Erythroblast (primary cell): ENCODE measurements at regions not wholly inside any gene's neighbourhood (a gene's known extent, or its start where the extent isn't known, plus 50 kb on each side); places are given as distances from the start of the nearest gene placed in this dataset.

Experiments used
- DNase-seq, 2 experiments: peaks; one replicate each; lab custom pipeline; 2025; lab: John Stamatoyannopoulos, UW
- GATA1 ChIP-seq: IDR thresholded peaks from 2 replicates; pipeline ENCODE4 v1.6.1; 2011; ENCODE audit warnings: low read depth, mild to moderate bottlenecking, control low read depth, low read length, moderate library complexity
- POLR2A ChIP-seq: IDR thresholded peaks from 2 replicates; pipeline ENCODE4 v1.6.1; 2011; ENCODE audit warnings: mild to moderate bottlenecking, low read length

GRCh38 chr4:97493815-97494518 is 649.3 kb downstream of the STPG2 start:
- DNase-seq: no peak
- no peak for TF ChIP-seq POLR2A
- TF ChIP-seq GATA1: no peak

- DNase-seq: no peak
- TF ChIP-seq POLR2A: no peak
- TF ChIP-seq GATA1: no peak
Observed at GRCh38 chr4:97496298-97496873, 646.9 kb downstream of the STPG2 start.

DNA sequence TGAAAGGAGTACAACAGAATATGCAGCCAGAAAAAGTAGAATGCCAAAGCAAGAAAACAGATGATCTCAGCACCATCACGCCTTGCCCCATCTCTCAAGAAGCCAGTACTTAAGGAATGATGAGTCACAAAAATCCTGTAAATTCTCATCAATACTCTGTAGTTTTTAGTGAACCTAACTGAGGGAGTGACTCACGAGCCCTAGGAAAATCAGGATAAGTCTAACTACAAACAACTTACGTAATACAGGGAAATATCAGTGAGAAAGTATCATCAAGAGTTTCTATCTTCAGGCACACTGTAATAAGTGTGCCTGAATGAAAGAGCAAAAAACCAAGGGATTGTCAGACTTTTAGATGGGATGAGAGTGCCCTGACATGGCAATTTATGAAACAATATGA is 644.4 kb downstream of the STPG2 start:
- no peak for DNase-seq
- TF ChIP-seq POLR2A (no peak), GATA1 (no peak)

DNA sequence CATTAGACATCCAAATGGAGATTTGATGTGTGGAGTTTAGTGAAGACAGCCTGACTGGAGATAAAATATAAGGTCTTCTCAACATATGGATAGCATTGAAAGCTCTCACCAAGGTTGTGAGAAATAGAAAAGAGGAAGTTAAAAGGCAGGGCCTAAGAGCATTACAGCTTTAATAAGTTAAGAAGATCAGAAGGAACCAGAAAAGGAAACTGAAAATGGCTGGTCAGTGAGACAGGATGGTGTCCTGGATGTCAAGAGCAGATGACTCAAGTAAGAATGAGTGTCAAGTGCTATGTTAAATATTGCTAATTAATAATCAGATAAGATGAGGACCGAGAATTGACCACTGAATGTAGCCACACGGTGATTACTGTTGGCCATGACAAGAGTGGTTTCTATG is 642.9 kb downstream of the STPG2 start:
- no peak for TF ChIP-seq POLR2A
- TF ChIP-seq GATA1: no peak
- DNase-seq: no peak

DNA sequence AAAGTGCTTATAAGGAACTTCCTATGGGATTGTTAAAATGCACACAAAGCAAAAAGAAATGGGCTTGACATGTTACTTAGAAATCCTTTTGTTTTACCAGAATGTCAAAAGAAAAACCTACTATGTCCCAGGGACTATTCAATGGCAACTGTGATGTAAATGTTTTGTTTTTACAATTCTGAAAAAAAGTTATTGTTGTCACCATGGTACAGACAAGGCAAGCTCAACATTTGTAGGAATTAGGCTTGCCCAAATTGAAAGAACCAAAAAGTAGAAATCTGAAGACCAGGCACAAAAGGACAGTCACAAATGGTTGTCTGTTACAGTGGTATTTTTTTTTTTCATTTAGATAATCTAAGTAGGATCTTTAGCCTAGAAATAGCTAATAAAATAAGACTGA is 638.6 kb downstream of the STPG2 start:
- DNase-seq: no peak
- TF ChIP-seq POLR2A (no peak), GATA1 (no peak)

- TF ChIP-seq POLR2A: no peak
- no peak for TF ChIP-seq GATA1
- DNase-seq: no peak
Observed at GRCh38 chr4:97507587-97508245, 635.6 kb downstream of the STPG2 start.
